Endothelial cell of umbilical vein (primary cell): ENCODE measurements at regions not wholly inside any gene's neighbourhood (a gene's known extent, or its start where the extent isn't known, plus 50 kb on each side); places are given as distances from the start of the nearest gene placed in this dataset.
"Not testable (repeated sequence)": the region's sequence is repeated elsewhere in the genome, so short reads cannot be mapped to it uniquely, and the experiment has no call there.

Experiments
- BruUV-seq: library from RNA; stranded (reverse); fragments of 400-500 nt; replicated peaks from 2 replicates; lab custom pipeline; 2021; lab: Mats Ljungman, UMichigan
- CTCF ChIA-PET: fragments of 300-600, 350-600 bp; sonication (Branson Sonifier 250); formaldehyde crosslinking; loops from one replicate; lab custom pipeline; 2021; ENCODE audit warnings: antibody characterized with exemption, inconsistent platforms; lab: Charles Lee
- POLR2A ChIA-PET: fragments of 300-600, 350-600 bp; sonication (Branson Sonifier 250); formaldehyde crosslinking; loops from one replicate; lab custom pipeline; 2021; ENCODE audit warnings: antibody characterized with exemption, inconsistent platforms; lab: Charles Lee
- DNase-seq: peaks from one replicate; pipeline ENCODE4 v3.0.0-alpha.2; 2011; ENCODE audit warnings: low read depth, low spot score
- FAIRE-seq: peaks from 2 replicates; lab custom pipeline; 2011; peaks lifted over from hg19 to GRCh38; lab: Jason Lieb, UNC
- H2AFZ ChIP-seq: 2 replicates; pipeline ENCODE4 v1.6.0; 2012; ENCODE audit warnings: low read depth, low read length, control low read depth, inconsistent platforms
- H3K27ac ChIP-seq: 2 replicates; pipeline ENCODE4 v1.5.1; 2011; ENCODE audit warnings: low read depth, mild to moderate bottlenecking, control low read depth, low read length, moderate library complexity; ENCODE audit not compliant: insufficient read depth
- H3K27me3 ChIP-seq, 2 experiments: 2 replicates each; pipeline versions ENCODE4 v1.6.0 to v1.6.1; 2011; ENCODE audit warnings: low read length in 2 of 2, mixed read lengths in 1 of 2; ENCODE audit not compliant: control insufficient read depth in 2 of 2, insufficient read depth in 2 of 2
- H3K36me3 ChIP-seq, 2 experiments: 2 replicates in 1 of 2; 3 replicates in 1 of 2; pipeline ENCODE4 v1.5.1; 2011; ENCODE audit warnings: low read length in 2 of 2, mild to moderate bottlenecking in 1 of 2, moderate library complexity in 1 of 2; ENCODE audit not compliant: control insufficient read depth in 2 of 2, insufficient read depth in 2 of 2; ENCODE audit errors: extremely low read depth in 1 of 2
- H3K4me1 ChIP-seq: 3 replicates; pipeline ENCODE4 v1.5.1; 2011; ENCODE audit warnings: mild to moderate bottlenecking, low read length; ENCODE audit not compliant: control insufficient read depth, insufficient read depth; ENCODE audit errors: extremely low read depth
- H3K4me2 ChIP-seq: 2 replicates; pipeline ENCODE4 v1.6.1; 2011; ENCODE audit warnings: low read length, control low read depth, mixed read lengths; ENCODE audit not compliant: insufficient read depth
- H3K4me3 ChIP-seq, 3 experiments: fragments of 200-600 bp in 1 of 3; sonication (generic), shearing (Covaris generic) in 1 of 3; replicated peaks in 1 of 3; 2 replicates each; pipeline ENCODE4 v1.5.1; 2011 to 2016; ENCODE audit warnings: control low read depth in 3 of 3, low read length in 3 of 3, mild to moderate bottlenecking in 2 of 3, inconsistent platforms in 1 of 3, low read depth in 1 of 3, moderate library complexity in 1 of 3; ENCODE audit not compliant: insufficient read depth in 1 of 3
- H3K79me2 ChIP-seq: 2 replicates; pipeline ENCODE4 v1.6.0; 2012; ENCODE audit warnings: low read length, inconsistent platforms; ENCODE audit not compliant: control insufficient read depth, insufficient read depth
- H3K9ac ChIP-seq: replicated peaks from 2 replicates; pipeline ENCODE3; 2011; ENCODE audit warnings: low read length, control low read depth; ENCODE audit not compliant: insufficient read depth; ENCODE audit errors: extremely low read depth
- H3K9me1 ChIP-seq: replicated peaks from 3 replicates; pipeline ENCODE4 v1.6.0; 2011; ENCODE audit warnings: mild to moderate bottlenecking, low read length; ENCODE audit not compliant: control insufficient read depth, insufficient read depth; ENCODE audit errors: extremely low read depth
- H3K9me3 ChIP-seq: replicated peaks from 2 replicates; pipeline ENCODE4 v1.5.1; 2012; ENCODE audit warnings: low read length, inconsistent platforms; ENCODE audit not compliant: control insufficient read depth, insufficient read depth
- H4K20me1 ChIP-seq: replicated peaks from 2 replicates; pipeline ENCODE3; 2011; ENCODE audit warnings: mild to moderate bottlenecking, low read length; ENCODE audit not compliant: control insufficient read depth, insufficient read depth; ENCODE audit errors: extremely low read depth
- CTCF ChIP-seq, 2 donors: IDR thresholded peaks; 1 replicate in 1 of 2; 2 replicates in 1 of 2; pipeline ENCODE4 v1.5.1; 2011; ENCODE audit warnings: low read length in 2 of 2, mild to moderate bottlenecking in 2 of 2, moderate library complexity in 2 of 2, control low read depth in 1 of 2, inconsistent platforms in 1 of 2, low read depth in 1 of 2; ENCODE audit not compliant: insufficient read depth in 1 of 2; ENCODE audit errors: extremely low read depth in 1 of 2
- EZH2 ChIP-seq: IDR thresholded peaks from 2 replicates; pipeline ENCODE4 v1.6.1; 2012; ENCODE audit warnings: borderline replicate concordance, low read depth, mild to moderate bottlenecking, moderate library complexity, low read length, inconsistent platforms; ENCODE audit not compliant: severe bottlenecking
- FOS ChIP-seq: IDR thresholded peaks from 2 replicates; pipeline ENCODE4 v1.6.1; 2011; ENCODE audit warnings: mild to moderate bottlenecking, low read length, moderate library complexity, borderline replicate concordance; ENCODE audit not compliant: insufficient read depth
- GATA2 ChIP-seq: IDR thresholded peaks from 2 replicates; pipeline ENCODE4 v1.7.0; 2011; ENCODE audit warnings: low read depth, mild to moderate bottlenecking, moderate library complexity, mixed read lengths, low read length; ENCODE audit not compliant: insufficient read length, insufficient read depth
- JUN ChIP-seq: IDR thresholded peaks from 2 replicates; pipeline ENCODE4 v1.6.1; 2011; ENCODE audit warnings: borderline replicate concordance, low read depth; ENCODE audit not compliant: insufficient read length, insufficient read depth
- MAX ChIP-seq: IDR thresholded peaks from 2 replicates; pipeline ENCODE4 v1.6.1; 2011; ENCODE audit not compliant: insufficient read depth, insufficient read length
- MYC ChIP-seq: IDR thresholded peaks from one replicate; pipeline ENCODE4 v1.6.1; 2011; ENCODE audit warnings: mild to moderate bottlenecking, low read depth, low read length
- POLR2A ChIP-seq: IDR thresholded peaks from 2 replicates; pipeline ENCODE4 v1.6.1; 2012; ENCODE audit warnings: low read depth, mild to moderate bottlenecking, control low read depth, low read length
- POLR2AphosphoS5 ChIP-seq: IDR thresholded peaks from 2 replicates; pipeline ENCODE4 v1.6.1; 2012; ENCODE audit warnings: low read depth, mild to moderate bottlenecking, control low read depth, low read length, moderate library complexity; ENCODE audit not compliant: insufficient read depth
- dilution Hi-C: fragments of 300-500 bp; cut with MboI; formaldehyde crosslinking; loops from one replicate; pipeline ENCODE4 v1.15.0; 2019; ENCODE audit warnings: low sequenced_read_pairs; ENCODE audit not compliant: extremely low pct_ligation_motif_present
- intact Hi-C: fragments of 100-400 bp; cut with micrococcal nuclease; formaldehyde crosslinking; loops from one replicate; pipeline ENCODE4 v1.10.0; 2022

- no peaks in the 10 kb centered on the region for H3K36me3 ChIP-seq
- no peaks in the 10 kb centered on the region for H4K20me1 ChIP-seq
- DNase-seq, result no peak
- ChIA-PET CTCF (no interaction called here), POLR2A (no interaction called here)
- dilution Hi-C loops (no loop called here), intact Hi-C loops (no loop called here)
- no peaks in the 10 kb centered on the region for H3K4me1 ChIP-seq
- no peaks in the 10 kb centered on the region for H3K9me3 ChIP-seq
- H3K79me2 ChIP-seq, result no peaks in the 10 kb centered on the region
- no peak overlapping the region for H3K9ac ChIP-seq
- no peak overlapping the region for H2AFZ ChIP-seq
- no peaks in the 10 kb centered on the region for H3K27me3 ChIP-seq
- TF ChIP-seq POLR2A, result no peak
- no peak for TF ChIP-seq MYC
- no peak for TF ChIP-seq MAX
- no peak for TF ChIP-seq GATA2
- no peak for TF ChIP-seq FOS
- no peak for TF ChIP-seq EZH2
- TF ChIP-seq JUN, result no peak
- no peak for TF ChIP-seq CTCF (IDR thresholded peaks at IDR 0.05; ENCODE audit: extremely low read depth in 1 of 2, insufficient read depth in 1 of 2, low read depth in 1 of 2, low read length in 2 of 2)
- TF ChIP-seq POLR2AphosphoS5, result no peak
- no TSS peak for BruUV-seq
- FAIRE-seq, result no peak
- no peak overlapping the region for H3K4me3 ChIP-seq
- no peak overlapping the region for H3K4me2 ChIP-seq
- H3K9me1 ChIP-seq, result no peaks in the 10 kb centered on the region
- H3K27ac ChIP-seq, result no peak overlapping the region
Observed at GRCh38 chr13:111668451-111668850, 348.0 kb downstream of the TEX29 start.

GRCh38 chr13:111672198-111672597, 351.8 kb downstream of the TEX29 start:
- dilution Hi-C loops, BruUV-seq, POLR2A ChIA-PET, H3K9me3 ChIP-seq, H3K4me2 ChIP-seq, intact Hi-C loops, H3K9me1 ChIP-seq, H3K4me1 ChIP-seq, H3K36me3 ChIP-seq, H3K4me3 ChIP-seq, H3K27me3 ChIP-seq, H2AFZ ChIP-seq, H3K27ac ChIP-seq, H3K79me2 ChIP-seq, H3K9ac ChIP-seq, FAIRE-seq, CTCF ChIA-PET, H4K20me1 ChIP-seq, DNase-seq: not testable (repeated sequence)

GRCh38 chr13:111678120-111678882, 357.9 kb downstream of the TEX29 start:
- BruUV-seq, FAIRE-seq, H3K27ac ChIP-seq, DNase-seq, CTCF ChIA-PET, dilution Hi-C loops, H3K27me3 ChIP-seq, H3K9me3 ChIP-seq, H4K20me1 ChIP-seq, intact Hi-C loops, H3K4me2 ChIP-seq, H3K4me1 ChIP-seq, H2AFZ ChIP-seq, H3K9ac ChIP-seq, H3K79me2 ChIP-seq, H3K4me3 ChIP-seq, H3K9me1 ChIP-seq, POLR2A ChIA-PET, H3K36me3 ChIP-seq: not testable (repeated sequence)
